ENCODE measurements at regions not wholly inside any gene's neighbourhood (a gene's known extent, or its start where the extent isn't known, plus 50 kb on each side); places are given as distances from the start of the nearest gene placed in this dataset.

DNA sequence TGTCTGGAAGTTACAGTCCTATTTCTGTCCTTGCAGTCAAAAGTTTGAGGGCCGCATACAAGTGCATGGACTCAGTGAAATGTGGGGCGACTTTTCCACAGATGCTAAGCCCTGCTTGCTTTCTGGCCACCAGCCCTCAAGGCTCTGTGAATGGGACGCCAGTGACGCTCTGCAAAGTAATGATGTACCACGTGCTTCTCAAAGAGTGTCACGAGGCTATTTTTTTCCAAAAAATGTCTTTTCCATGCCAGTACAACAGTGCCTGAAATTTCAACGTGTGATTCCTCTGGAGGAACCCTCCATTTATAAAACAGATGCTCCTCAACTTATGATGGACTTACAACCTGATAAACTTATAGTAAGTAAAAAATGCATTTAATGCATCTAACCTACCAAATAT is 281.8 kb upstream of the CRBN start:
- H3K27me3 ChIP-seq: no peaks in the 10 kb centered on the region
- no peak overlapping the region for H3K27ac ChIP-seq
- WGBS, 2 donors: 82 to 85% methylated on average over 7 of the region's 7 CpGs
- no peak for DNase-seq
- intact Hi-C loops (cut with DNase I): no loop called here
- H3K36me3 ChIP-seq: no peaks in the 10 kb centered on the region
- H3K4me1 ChIP-seq: no peaks in the 10 kb centered on the region
- no peak overlapping the region for H3K4me3 ChIP-seq
- peaks cover 0 to 7% (median 0%) of the 10 kb centered on the region in 4 donors for H3K9me3 ChIP-seq
- TF ChIP-seq, protein P1, sequence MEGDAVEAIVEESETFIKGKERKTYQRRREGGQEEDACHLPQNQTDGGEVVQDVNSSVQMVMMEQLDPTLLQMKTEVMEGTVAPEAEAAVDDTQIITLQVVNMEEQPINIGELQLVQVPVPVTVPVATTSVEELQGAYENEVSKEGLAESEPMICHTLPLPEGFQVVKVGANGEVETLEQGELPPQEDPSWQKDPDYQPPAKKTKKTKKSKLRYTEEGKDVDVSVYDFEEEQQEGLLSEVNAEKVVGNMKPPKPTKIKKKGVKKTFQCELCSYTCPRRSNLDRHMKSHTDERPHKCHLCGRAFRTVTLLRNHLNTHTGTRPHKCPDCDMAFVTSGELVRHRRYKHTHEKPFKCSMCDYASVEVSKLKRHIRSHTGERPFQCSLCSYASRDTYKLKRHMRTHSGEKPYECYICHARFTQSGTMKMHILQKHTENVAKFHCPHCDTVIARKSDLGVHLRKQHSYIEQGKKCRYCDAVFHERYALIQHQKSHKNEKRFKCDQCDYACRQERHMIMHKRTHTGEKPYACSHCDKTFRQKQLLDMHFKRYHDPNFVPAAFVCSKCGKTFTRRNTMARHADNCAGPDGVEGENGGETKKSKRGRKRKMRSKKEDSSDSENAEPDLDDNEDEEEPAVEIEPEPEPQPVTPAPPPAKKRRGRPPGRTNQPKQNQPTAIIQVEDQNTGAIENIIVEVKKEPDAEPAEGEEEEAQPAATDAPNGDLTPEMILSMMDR (IDR thresholded peaks at IDR 0.05): no peak

DNA sequence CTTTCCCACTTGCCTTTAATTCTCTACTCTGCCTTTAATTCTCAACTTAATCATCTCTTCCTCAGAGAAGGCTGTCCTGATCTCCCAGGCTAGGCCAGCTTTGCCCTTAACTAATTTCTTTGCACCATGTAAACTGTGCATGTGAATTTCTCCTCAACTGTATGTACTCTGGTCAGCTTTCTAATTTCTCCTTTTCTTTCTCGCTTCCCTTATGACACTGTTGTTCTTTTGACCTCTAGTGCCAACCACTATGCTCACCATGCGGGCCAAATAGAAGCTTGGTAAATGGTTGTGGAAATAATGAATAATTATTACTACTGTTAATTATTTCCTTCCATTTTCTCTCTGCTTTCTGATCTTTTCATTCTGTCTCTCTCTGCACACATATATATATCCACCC is 269.0 kb upstream of the CRBN start:
- intact Hi-C loops (cut with DNase I): no loop called here
- Histone ChIP-seq H3K36me3 (no peaks in the 10 kb centered on the region), H3K4me1 (no peaks in the 10 kb centered on the region), H3K27me3 (no peaks in the 10 kb centered on the region), H3K9me3 (no peaks in the 10 kb centered on the region), H3K27ac (no peak overlapping the region), H3K4me3 (no peak overlapping the region)
- TF ChIP-seq POLR2A (IDR thresholded peaks at IDR 0.05) (no peak), EP300 (IDR thresholded peaks at IDR 0.05) (no peak), POLR2AphosphoS5 (IDR thresholded peaks at IDR 0.05) (no peak)
- TF ChIP-seq, protein P1 (IDR thresholded peaks at IDR 0.05): no peak
- no peak for DNase-seq
- WGBS, 2 donors: 90 to 91% methylated on average over 2 of the region's 2 CpGs

DNA sequence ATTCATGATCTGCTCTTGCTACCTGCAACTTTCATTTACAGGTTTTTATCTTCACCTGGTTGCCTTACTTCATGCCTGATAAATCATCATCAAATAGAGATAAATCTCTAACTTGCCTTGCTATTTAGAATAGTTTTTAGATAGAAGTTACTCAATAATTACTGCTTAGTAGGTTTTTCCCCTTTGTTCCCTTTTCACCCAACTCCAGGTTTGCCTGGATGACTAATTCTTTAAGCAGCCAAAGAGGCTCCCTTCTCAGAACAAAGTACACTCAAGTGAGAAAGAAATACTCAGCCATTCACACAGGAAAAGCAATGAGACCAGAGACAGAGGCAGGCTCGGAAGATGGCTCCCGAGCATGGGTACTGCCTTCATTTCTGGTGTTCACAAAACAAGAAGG is 268.1 kb upstream of the CRBN start:
- no peak for DNase-seq
- H3K36me3 ChIP-seq: no peaks in the 10 kb centered on the region
- no peaks in the 10 kb centered on the region for H3K27me3 ChIP-seq
- no peak overlapping the region for H3K4me3 ChIP-seq
- H3K4me1 ChIP-seq: no peaks in the 10 kb centered on the region
- H3K27ac ChIP-seq: no peak overlapping the region
- WGBS, 2 donors: 89 to 92% methylated on average over 2 of the region's 2 CpGs
- H3K9me3 ChIP-seq: no peaks in the 10 kb centered on the region
- TF ChIP-seq EP300 (IDR thresholded peaks at IDR 0.05): no peak
- TF ChIP-seq POLR2A (IDR thresholded peaks at IDR 0.05): no peak
- TF ChIP-seq POLR2AphosphoS5 (IDR thresholded peaks at IDR 0.05): no peak
- TF ChIP-seq, protein P1 (IDR thresholded peaks at IDR 0.05): no peak
- intact Hi-C loops (cut with DNase I): no loop called here

DNA sequence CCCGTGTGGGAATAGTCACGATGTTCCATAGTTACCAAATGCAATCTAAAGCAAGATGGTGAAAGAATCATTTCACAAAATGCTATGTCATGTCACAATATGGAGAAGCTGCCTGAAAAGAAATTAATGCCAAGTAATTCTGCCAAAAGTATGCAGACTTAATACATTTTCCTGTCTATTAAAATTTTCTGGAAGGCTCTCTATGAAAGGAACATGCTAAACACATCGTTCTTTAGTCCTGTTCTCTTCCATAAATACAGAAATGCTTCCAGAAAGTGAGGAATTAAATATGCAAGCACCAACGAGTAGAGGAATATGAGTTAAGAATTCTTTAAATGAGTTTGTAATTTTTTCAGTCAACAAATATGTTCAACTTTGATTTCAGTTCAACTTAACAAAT is 266.8 kb upstream of the CRBN start:
- H3K4me1 ChIP-seq: no peaks in the 10 kb centered on the region
- no peaks in the 10 kb centered on the region for H3K27me3 ChIP-seq
- intact Hi-C loops (cut with DNase I): no loop called here
- H3K9me3 ChIP-seq: no peaks in the 10 kb centered on the region
- WGBS, 2 donors: 69 to 77% methylated on average over 4 of the region's 4 CpGs
- H3K4me3 ChIP-seq: no peak overlapping the region
- H3K36me3 ChIP-seq: no peaks in the 10 kb centered on the region
- H3K27ac ChIP-seq: no peak overlapping the region
- no peak for DNase-seq
- TF ChIP-seq, protein P1 (IDR thresholded peaks at IDR 0.05): no peak
- TF ChIP-seq POLR2AphosphoS5 (IDR thresholded peaks at IDR 0.05) (no peak), EP300 (IDR thresholded peaks at IDR 0.05) (no peak), POLR2A (IDR thresholded peaks at IDR 0.05) (no peak)

DNA sequence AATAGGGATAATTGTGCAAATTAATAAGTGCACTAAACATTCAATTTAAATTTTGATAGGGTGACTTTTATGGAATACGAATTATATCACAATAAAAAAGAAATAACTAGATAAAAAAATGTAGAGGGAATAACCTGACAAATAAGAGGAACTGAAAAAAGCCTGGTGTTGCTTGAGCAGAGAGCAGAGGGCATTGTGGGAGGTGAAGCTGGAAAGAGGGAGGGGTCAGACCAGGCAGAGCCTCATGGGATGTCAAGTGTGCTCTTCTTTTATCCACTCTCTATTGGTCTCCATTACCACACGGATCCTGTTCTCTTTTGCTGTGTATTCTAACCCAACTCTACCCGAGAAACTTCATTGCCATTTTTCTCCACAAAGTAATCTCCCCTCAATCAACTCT is 264.0 kb upstream of the CRBN start:
- no peaks in the 10 kb centered on the region for H3K36me3 ChIP-seq
- DNase-seq: no peak
- H3K4me1 ChIP-seq: no peaks in the 10 kb centered on the region
- H3K9me3 ChIP-seq: no peaks in the 10 kb centered on the region
- H3K27ac ChIP-seq: no peak overlapping the region
- intact Hi-C loops (cut with DNase I): no loop called here
- 76 to 86% methylated on average over 3 of the region's 3 CpGs for WGBS, 2 donors
- H3K4me3 ChIP-seq: no peak overlapping the region
- H3K27me3 ChIP-seq: no peaks in the 10 kb centered on the region
- TF ChIP-seq, protein P1 (IDR thresholded peaks at IDR 0.05): no peak
